Keratinocyte (primary cell): ENCODE measurements at regions not wholly inside any gene's neighbourhood (a gene's known extent, or its start where the extent isn't known, plus 50 kb on each side); places are given as distances from the start of the nearest gene placed in this dataset.

ENCODE experiments used
- DNase-seq: peaks from one replicate; pipeline ENCODE4 v3.0.0-alpha.2; 2011; ENCODE audit warnings: low read depth, missing footprints, low spot score
- FAIRE-seq: peaks from 2 replicates; lab custom pipeline; 2011; peaks lifted over from hg19 to GRCh38; lab: Jason Lieb, UNC
- H2AFZ ChIP-seq: 2 replicates; pipeline ENCODE4 v1.6.0; 2012; ENCODE audit warnings: low read length, control low read depth, inconsistent platforms; ENCODE audit not compliant: control insufficient read depth
- H3K27ac ChIP-seq: 2 replicates; pipeline ENCODE4 v1.5.1; 2011; ENCODE audit warnings: low read length; ENCODE audit not compliant: control insufficient read depth, insufficient read depth
- H3K27me3 ChIP-seq: 3 replicates; pipeline ENCODE4 v1.6.0; 2011; ENCODE audit warnings: low read length; ENCODE audit not compliant: control insufficient read depth, insufficient read depth; ENCODE audit errors: extremely low read depth
- H3K36me3 ChIP-seq, 2 experiments: 2 replicates in 1 of 2; 3 replicates in 1 of 2; pipeline ENCODE4 v1.5.1; 2011; ENCODE audit warnings: low read length in 2 of 2, mild to moderate bottlenecking in 1 of 2; ENCODE audit not compliant: control insufficient read depth in 2 of 2, insufficient read depth in 2 of 2; ENCODE audit errors: extremely low read depth in 1 of 2
- H3K4me1 ChIP-seq: 3 replicates; pipeline ENCODE4 v1.5.1; 2011; ENCODE audit warnings: low read length; ENCODE audit not compliant: control insufficient read depth, insufficient read depth; ENCODE audit errors: extremely low read depth
- H3K4me2 ChIP-seq: 3 replicates; pipeline ENCODE4 v1.6.0; 2011; ENCODE audit warnings: low read depth, low read length; ENCODE audit not compliant: control insufficient read depth, insufficient read depth; ENCODE audit errors: extremely low read depth
- H3K4me3 ChIP-seq, 3 experiments: fragments of 200-600 bp in 1 of 3; sonication (generic) in 1 of 3; 2 replicates in 2 of 3; 3 replicates in 1 of 3; pipeline ENCODE4 v1.5.1; 2011 to 2016; ENCODE audit warnings: low read length in 3 of 3, mild to moderate bottlenecking in 3 of 3, control low read depth in 2 of 3, inconsistent platforms in 1 of 3, low read depth in 1 of 3, mixed read lengths in 1 of 3, mixed run types in 1 of 3, moderate library complexity in 1 of 3; ENCODE audit not compliant: control insufficient read depth in 2 of 3, insufficient read depth in 2 of 3; ENCODE audit errors: extremely low read depth in 1 of 3
- H3K79me2 ChIP-seq: 2 replicates; pipeline ENCODE4 v1.6.0; 2012; ENCODE audit warnings: low read length; ENCODE audit not compliant: control insufficient read depth, insufficient read depth
- H3K9ac ChIP-seq: 3 replicates; pipeline ENCODE4 v1.6.0; 2011; ENCODE audit warnings: low read length; ENCODE audit not compliant: control insufficient read depth, insufficient read depth; ENCODE audit errors: extremely low read depth
- H3K9me1 ChIP-seq: 3 replicates; pipeline ENCODE4 v1.6.0; 2011; ENCODE audit warnings: low read length; ENCODE audit not compliant: control insufficient read depth, insufficient read depth; ENCODE audit errors: extremely low read depth
- H3K9me3 ChIP-seq: 2 replicates; pipeline ENCODE4 v1.5.1; 2012; ENCODE audit warnings: low read depth, low read length; ENCODE audit not compliant: control insufficient read depth
- H4K20me1 ChIP-seq: 3 replicates; pipeline ENCODE4 v1.6.0; 2011; ENCODE audit warnings: low read length; ENCODE audit not compliant: control insufficient read depth, insufficient read depth; ENCODE audit errors: extremely low read depth
- EZH2 ChIP-seq: IDR thresholded peaks from one replicate; pipeline ENCODE4 v1.6.1; 2012; ENCODE audit warnings: inconsistent platforms, mild to moderate bottlenecking, low read length, moderate library complexity
- dilution Hi-C: fragments of 300-500 bp; cut with MboI; formaldehyde crosslinking; loops from one replicate; pipeline ENCODE4 v1.7.0; 2020; ENCODE audit warnings: low sequenced_read_pairs; ENCODE audit not compliant: extremely low pct_ligation_motif_present
- TF ChIP-seq, protein P1 (sequence below), 3 experiments: IDR thresholded peaks in 1 of 3; conservative IDR thresholded peaks in 1 of 3; optimal IDR thresholded peaks in 1 of 3; 2 replicates in 2 of 3; 3 replicates in 1 of 3; pipeline versions ENCODE3 to v1.5.1; 2011; ENCODE audit warnings: low read length in 3 of 3, mild to moderate bottlenecking in 3 of 3, moderate library complexity in 2 of 3, control low read depth in 1 of 3, inconsistent platforms in 1 of 3; ENCODE audit not compliant: insufficient read depth in 2 of 3; ENCODE audit errors: extremely low read depth in 1 of 3

DNA sequence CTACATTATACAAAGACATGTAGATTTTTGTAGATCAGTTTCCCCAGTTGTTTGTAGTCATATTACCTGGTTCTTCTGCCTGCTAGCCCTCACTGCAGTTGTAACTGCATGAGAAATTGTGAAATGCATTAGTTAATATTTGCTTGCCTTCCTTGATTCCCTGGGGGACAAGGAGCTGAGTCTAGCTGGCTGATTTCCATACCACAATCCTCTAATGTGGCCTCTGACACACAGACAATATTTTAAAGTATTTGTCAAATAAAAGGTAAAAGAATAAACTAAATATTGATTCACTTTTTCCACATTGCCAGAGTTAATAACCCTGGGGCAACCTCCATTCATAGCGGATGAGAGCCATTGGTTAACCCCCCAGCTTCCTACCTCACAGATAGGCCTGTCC lies 128.8 kb upstream of the TMEM132C start:
- no peaks in the 10 kb centered on the region for H3K9me3 ChIP-seq
- H3K36me3 ChIP-seq, result no peaks in the 10 kb centered on the region
- no peaks in the 10 kb centered on the region for H3K9me1 ChIP-seq
- DNase-seq, result no peak
- no peaks in the 10 kb centered on the region for H3K4me1 ChIP-seq
- no peaks in the 10 kb centered on the region for H3K79me2 ChIP-seq
- no peak overlapping the region for H3K9ac ChIP-seq
- dilution Hi-C loops, result no loop called here
- H3K4me3 ChIP-seq, result no peak overlapping the region
- FAIRE-seq, result no peak
- TF ChIP-seq EZH2, result no peak
- TF ChIP-seq, protein P1, sequence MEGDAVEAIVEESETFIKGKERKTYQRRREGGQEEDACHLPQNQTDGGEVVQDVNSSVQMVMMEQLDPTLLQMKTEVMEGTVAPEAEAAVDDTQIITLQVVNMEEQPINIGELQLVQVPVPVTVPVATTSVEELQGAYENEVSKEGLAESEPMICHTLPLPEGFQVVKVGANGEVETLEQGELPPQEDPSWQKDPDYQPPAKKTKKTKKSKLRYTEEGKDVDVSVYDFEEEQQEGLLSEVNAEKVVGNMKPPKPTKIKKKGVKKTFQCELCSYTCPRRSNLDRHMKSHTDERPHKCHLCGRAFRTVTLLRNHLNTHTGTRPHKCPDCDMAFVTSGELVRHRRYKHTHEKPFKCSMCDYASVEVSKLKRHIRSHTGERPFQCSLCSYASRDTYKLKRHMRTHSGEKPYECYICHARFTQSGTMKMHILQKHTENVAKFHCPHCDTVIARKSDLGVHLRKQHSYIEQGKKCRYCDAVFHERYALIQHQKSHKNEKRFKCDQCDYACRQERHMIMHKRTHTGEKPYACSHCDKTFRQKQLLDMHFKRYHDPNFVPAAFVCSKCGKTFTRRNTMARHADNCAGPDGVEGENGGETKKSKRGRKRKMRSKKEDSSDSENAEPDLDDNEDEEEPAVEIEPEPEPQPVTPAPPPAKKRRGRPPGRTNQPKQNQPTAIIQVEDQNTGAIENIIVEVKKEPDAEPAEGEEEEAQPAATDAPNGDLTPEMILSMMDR (optimal IDR thresholded peaks at IDR 0.05 in 1 of 3, IDR thresholded peaks at IDR 0.05 in 1 of 3, conservative IDR thresholded peaks at IDR 0.05 in 1 of 3; ENCODE audit: extremely low read depth in 1 of 3, insufficient read depth in 2 of 3, low read length in 3 of 3), result no peak
- H3K27me3 ChIP-seq, result no peaks in the 10 kb centered on the region
- no peak overlapping the region for H3K4me2 ChIP-seq
- H2AFZ ChIP-seq, result no peak overlapping the region
- no peaks in the 10 kb centered on the region for H4K20me1 ChIP-seq
- no peak overlapping the region for H3K27ac ChIP-seq

DNA sequence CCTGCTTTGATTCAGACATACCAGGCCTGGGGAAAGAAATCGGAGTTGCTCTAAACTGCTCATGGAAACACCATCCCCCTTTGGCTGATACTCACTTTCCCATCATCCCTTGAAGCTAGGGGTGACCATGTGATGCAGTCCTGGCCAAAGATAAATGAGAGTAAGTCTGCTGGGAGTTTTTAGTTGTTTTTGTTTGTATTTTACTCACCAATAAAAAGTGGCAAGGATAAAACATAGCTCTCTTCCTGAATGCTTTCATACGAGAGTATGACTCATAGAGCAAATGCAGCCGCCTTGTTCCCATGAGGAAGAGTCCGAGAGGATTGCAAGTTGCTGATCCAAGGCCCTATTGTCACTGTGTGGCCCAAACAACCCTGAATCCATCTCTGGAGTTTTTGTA lies 126.4 kb upstream of the TMEM132C start:
- H3K9ac ChIP-seq, result no peak overlapping the region
- H3K36me3 ChIP-seq, result no peaks in the 10 kb centered on the region
- no peak overlapping the region for H3K4me2 ChIP-seq
- H3K79me2 ChIP-seq, result no peaks in the 10 kb centered on the region
- no peak for TF ChIP-seq EZH2
- TF ChIP-seq, protein P1 (optimal IDR thresholded peaks at IDR 0.05 in 1 of 3, IDR thresholded peaks at IDR 0.05 in 1 of 3, conservative IDR thresholded peaks at IDR 0.05 in 1 of 3; ENCODE audit: extremely low read depth in 1 of 3, insufficient read depth in 2 of 3, low read length in 3 of 3), result no peak
- no peaks in the 10 kb centered on the region for H3K9me1 ChIP-seq
- dilution Hi-C loops, result no loop called here
- FAIRE-seq, result no peak
- no peak overlapping the region for H3K27ac ChIP-seq
- no peaks in the 10 kb centered on the region for H3K9me3 ChIP-seq
- H3K4me3 ChIP-seq, result no peak overlapping the region
- DNase-seq, result no peak
- H4K20me1 ChIP-seq, result no peaks in the 10 kb centered on the region
- no peaks in the 10 kb centered on the region for H3K27me3 ChIP-seq
- H3K4me1 ChIP-seq, result no peaks in the 10 kb centered on the region
- H2AFZ ChIP-seq, result no peak overlapping the region
